H7 (cell line): ENCODE measurements at regions not wholly inside any gene's neighbourhood (a gene's known extent, or its start where the extent isn't known, plus 50 kb on each side); places are given as distances from the start of the nearest gene placed in this dataset.

ENCODE experiments used
- DNase-seq: peaks from one replicate; pipeline ENCODE4 v3.0.0; 2012
- H3K27me3 ChIP-seq: 2 replicates; pipeline ENCODE4 v1.6.0; 2011; ENCODE audit warnings: mild to moderate bottlenecking, low read length; ENCODE audit not compliant: control insufficient read depth, insufficient read depth
- H3K36me3 ChIP-seq: replicated peaks from 2 replicates; pipeline ENCODE4 v1.5.1; 2011; ENCODE audit warnings: low read length; ENCODE audit not compliant: control insufficient read depth, insufficient read depth
- H3K4me3 ChIP-seq: 2 replicates; pipeline ENCODE4 v1.5.1; 2011; ENCODE audit warnings: low read depth, mild to moderate bottlenecking, control low read depth, low read length, moderate library complexity; ENCODE audit not compliant: insufficient read depth

DNA sequence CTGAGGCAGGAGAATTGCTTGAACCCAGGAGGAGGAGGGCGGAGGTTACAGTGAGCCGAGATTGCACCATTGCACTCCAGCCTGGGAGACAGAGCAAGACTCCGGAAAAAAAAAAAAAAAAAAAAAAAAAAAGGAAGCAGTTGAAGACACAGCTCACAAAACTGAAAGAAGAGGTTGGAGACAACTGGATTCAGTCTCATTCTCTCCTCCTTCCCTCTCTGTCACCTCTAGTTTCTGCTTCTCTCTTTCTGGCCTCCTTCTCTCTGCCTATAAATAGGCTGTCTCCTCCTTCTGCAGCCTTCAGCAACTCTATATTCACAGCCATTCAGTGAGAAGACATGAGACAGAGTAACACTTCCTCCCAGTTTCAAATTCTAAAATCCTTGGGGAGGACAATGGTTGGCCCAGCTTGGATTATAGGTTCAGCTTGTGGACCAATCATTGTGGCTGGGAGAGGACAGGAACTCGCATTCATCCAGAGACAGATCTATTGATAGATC lies 125.6 kb upstream of the HABP2 start:
- no peak for DNase-seq
- Histone ChIP-seq H3K27me3 (no peaks in the 10 kb centered on the region), H3K36me3 (no peaks in the 10 kb centered on the region), H3K4me3 (no peak overlapping the region)

DNA sequence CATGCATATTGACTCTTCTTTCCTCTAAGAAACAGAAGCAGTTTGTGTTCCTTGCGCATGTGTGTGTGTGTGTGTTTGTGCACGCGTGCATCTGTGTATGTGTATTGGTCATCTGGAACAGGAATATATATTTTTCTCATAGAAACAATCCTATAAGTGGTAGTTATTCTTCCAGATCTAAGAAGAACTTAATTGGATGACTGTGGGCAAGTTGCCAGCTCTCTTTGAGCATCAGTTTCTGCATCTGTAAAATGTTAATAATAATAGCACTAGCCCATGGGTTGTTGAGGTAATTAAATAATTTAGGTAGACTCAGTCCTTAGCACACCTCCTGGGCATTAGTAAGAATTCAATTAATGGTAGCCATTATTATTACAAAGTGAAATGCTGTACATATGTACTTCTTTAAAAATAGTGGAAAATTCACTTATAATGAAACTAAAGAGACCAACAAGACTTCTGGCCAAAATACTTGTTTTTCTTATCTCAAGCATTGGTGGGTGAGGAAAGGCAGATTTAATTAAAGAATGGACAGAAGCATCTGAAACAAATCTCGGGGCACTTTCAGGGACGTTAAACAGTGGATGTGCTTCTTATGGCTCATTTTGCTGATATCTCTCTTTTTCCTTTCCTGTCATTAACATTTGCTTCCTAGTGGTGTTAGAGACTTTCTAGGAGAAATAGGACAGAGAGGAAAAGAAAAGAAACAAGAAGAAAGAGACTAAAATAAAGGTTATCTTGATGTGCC lies 124.9 kb upstream of the HABP2 start:
- Histone ChIP-seq H3K36me3 (no peaks in the 10 kb centered on the region), H3K4me3 (no peak overlapping the region), H3K27me3 (no peaks in the 10 kb centered on the region)
- DNase-seq, result no peak

DNA sequence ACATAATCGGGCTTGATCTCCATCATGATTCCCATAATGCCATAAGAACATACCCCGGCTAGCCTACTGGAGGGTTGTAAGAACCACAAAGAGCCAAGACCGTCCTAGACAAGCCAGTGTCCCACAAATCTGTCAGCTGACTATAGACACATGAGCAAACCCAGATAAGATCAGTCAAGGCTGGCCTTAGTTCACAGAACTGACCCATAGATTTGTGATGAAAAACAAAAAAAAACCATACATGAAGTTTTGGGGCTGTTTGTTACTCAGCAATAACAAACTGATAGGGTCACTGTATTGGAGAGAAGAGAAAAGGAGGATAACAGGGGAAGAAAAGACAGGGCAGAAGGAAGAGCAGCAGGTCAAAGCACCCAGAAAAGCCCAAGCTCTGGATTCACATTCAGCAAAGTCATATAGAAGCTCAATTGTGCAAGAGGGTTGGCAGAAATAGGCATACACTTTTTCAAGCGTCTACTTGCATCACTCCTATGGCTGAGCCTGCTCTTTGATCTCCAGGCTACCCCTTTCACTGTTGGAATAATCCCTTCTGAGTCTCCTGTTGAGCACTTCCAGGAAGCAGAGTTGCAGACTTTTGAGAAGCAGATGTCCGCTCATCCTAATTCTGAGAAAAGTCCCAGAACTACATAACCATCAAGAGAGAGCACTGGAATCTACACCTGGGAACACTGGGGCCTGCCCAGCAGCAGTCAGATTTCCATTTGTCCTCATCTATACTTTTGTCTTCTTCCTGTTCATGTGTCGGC lies 122.0 kb upstream of the HABP2 start:
- H3K36me3 ChIP-seq, result no peaks in the 10 kb centered on the region
- H3K4me3 ChIP-seq, result no peak overlapping the region
- H3K27me3 ChIP-seq, result no peaks in the 10 kb centered on the region
- no peak for DNase-seq

DNA sequence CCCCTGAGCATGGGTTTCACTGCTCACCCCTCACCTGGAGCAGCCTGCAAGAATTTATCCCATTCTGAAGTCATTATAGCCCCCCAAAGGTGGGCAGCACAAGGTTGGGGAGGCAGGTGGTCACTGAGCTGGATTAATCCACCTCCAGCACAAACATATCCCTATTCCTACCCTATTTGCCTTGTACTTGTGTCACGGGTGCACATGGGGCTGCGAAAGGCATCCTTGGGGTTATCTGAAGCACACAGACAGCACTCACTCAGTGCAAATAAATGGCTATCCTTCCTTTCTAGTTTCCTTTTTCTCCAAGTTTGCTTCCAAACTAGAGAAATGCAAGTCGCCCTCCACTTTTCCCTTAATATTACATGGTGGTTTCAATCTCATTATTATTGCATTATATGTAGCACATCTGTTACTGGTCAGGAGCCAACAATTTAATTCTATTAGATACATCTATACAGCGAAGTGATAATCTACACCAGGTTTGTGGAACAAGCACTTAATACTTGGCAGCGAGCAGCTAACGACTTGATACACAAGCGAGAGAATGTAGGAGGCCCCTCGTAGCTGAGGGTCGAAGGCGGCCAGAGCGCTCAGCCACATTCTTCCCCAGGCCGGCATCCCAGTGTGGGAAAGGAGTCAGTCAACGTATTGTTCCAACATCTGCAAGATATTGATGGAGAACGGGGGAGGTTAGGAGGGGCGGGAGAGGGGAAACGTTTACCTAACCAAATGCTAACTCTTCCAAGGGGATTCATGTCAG lies 121.3 kb upstream of the HABP2 start:
- no peak for DNase-seq
- no peaks in the 10 kb centered on the region for H3K27me3 ChIP-seq
- H3K36me3 ChIP-seq, result no peaks in the 10 kb centered on the region
- H3K4me3 ChIP-seq, result no peak overlapping the region

DNA sequence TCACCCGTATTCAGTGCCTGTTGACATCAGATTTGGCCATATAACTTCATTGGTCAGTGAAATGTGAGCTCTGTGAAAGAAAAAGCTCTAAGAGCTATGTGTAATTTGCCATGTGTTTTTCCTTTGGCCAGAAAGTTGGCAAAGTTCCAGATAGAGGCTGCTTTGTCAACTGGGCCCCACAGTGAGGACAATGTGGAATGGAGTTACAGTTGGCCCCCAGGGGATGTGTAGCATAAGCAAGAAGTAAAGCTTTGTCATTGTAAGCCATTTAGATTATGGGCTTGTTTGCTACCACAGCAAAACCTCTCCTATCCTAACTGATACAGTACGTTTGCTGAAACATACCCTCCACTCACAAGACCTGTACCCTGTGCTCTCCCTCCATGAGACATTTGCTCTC lies 119.1 kb upstream of the HABP2 start:
- DNase-seq, result no peak
- no peaks in the 10 kb centered on the region for H3K27me3 ChIP-seq
- H3K4me3 ChIP-seq, result no peak overlapping the region
- H3K36me3 ChIP-seq, result no peaks in the 10 kb centered on the region

DNA sequence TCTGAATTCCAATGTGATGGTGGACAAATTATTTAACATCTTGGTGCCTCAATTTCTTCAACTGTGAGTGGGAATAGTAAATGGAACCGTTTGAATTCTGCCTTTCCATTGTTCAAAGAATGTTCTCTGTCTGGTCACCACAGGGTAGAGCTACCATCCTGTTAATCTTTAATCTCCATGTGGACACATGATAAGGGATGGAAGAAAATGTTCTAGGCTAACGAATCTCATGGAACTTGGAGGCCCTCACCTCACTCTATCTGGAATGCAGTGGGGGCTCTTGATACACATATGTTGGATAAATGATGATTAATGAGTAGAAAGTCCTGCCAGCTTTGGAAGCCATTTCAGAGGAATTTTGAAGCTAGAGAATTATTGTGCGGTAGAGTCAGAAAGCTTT lies 118.5 kb upstream of the HABP2 start:
- Histone ChIP-seq H3K27me3 (no peaks in the 10 kb centered on the region), H3K4me3 (no peak overlapping the region), H3K36me3 (no peaks in the 10 kb centered on the region)
- no peak for DNase-seq

DNA sequence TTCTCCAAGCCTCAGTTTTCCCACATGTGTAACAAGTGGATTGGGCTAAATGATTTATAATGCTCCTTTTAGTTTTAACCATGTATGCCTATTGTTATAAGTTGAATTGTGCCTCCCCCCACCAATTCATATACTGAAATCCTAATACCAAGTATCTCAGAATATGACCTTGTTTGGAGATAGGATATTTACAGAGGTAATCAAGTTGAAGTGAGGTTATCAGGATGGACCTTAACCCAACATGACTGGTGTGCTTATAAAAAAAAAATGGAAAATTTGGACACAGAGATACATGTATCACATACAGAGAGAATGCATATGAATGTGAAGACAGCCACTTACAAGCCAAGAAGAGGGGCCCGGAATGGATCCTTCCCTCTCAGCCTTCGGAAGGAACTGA lies 117.9 kb upstream of the HABP2 start:
- no peak overlapping the region for H3K4me3 ChIP-seq
- H3K36me3 ChIP-seq, result no peaks in the 10 kb centered on the region
- no peaks in the 10 kb centered on the region for H3K27me3 ChIP-seq
- DNase-seq, result no peak

DNA sequence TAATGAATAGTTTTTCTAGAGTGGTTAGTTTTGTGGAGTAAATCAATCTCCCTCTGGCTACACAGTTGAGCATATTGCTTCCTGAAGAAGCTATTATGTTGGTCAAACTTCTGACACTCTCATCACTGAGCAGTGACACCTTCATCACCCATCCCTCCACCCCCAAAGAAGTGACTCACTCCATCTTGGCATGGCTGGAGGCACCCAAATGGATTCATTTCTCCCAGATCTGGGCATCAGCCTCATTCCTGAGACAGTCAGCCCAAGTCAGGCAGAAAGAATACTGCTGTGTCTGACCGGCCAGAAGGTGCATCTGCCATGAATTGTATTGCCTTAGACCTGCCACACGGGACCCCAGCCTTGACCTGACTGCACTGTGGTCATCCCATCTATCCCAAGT lies 117.0 kb upstream of the HABP2 start:
- Histone ChIP-seq H3K4me3 (no peak overlapping the region), H3K36me3 (no peaks in the 10 kb centered on the region), H3K27me3 (no peaks in the 10 kb centered on the region)
- no peak for DNase-seq

DNA sequence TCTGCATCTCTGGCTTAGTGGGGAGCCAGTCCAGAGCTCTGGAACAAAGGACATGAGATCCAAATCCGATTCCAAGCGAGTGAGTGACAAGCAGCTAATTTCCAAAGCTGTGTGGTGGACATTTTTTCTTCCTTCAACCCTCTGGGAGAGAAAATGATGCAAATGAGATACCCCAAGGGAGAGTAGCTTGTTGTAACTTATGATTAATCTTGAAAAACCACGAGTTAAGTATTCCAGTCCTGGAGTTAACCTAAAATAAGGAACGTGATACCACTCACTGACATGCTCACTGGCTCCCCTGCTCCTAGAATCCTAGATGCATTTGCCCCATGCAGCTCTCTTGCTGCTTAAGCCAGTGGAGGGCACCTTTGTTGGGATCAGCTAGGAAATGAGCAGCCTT lies 116.0 kb upstream of the HABP2 start:
- no peak overlapping the region for H3K4me3 ChIP-seq
- no peaks in the 10 kb centered on the region for H3K36me3 ChIP-seq
- no peak for DNase-seq
- H3K27me3 ChIP-seq, result no peaks in the 10 kb centered on the region

DNA sequence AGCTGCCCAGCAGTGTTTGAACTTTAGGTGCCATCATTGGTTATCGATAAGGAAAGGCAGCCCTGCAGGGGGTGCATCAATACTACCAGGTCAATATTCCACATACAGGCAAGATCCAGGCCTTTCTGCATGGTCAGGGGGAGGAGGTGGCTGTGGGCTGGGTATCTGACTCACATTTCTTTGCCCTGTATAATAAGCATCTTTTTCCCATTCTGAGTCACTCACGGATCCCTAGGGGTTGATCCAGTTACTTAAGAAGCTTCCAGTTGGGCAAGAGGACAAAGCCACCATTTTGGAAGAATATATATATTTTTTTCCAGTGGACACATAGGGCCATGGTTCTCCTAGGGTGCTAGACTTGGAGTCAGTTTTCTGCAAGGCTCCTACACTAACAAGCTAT lies 114.2 kb upstream of the HABP2 start:
- Histone ChIP-seq H3K4me3 (no peak overlapping the region), H3K36me3 (no peaks in the 10 kb centered on the region), H3K27me3 (no peaks in the 10 kb centered on the region)
- DNase-seq, result no peak

DNA sequence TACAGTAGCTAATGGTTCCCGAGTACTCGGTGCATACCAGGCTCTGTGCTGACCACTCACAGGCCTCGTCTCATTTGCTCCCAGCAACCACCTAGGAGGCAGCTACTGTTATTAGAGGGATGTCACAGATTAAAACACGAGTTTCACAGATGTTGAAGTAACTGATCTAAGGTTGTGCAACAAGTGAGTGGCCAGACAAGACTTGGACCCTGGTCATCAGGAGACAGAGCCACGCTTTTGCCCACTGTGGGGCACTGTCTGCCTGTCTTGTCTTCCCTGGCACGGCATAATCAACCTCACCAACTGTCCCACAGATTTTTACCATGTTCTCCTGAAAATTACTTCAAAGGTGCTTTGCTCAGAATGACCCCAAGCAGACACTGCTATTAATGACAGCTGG lies 111.6 kb upstream of the HABP2 start:
- Histone ChIP-seq H3K27me3 (no peaks in the 10 kb centered on the region), H3K4me3 (no peak overlapping the region), H3K36me3 (no peaks in the 10 kb centered on the region)
- no peak for DNase-seq

DNA sequence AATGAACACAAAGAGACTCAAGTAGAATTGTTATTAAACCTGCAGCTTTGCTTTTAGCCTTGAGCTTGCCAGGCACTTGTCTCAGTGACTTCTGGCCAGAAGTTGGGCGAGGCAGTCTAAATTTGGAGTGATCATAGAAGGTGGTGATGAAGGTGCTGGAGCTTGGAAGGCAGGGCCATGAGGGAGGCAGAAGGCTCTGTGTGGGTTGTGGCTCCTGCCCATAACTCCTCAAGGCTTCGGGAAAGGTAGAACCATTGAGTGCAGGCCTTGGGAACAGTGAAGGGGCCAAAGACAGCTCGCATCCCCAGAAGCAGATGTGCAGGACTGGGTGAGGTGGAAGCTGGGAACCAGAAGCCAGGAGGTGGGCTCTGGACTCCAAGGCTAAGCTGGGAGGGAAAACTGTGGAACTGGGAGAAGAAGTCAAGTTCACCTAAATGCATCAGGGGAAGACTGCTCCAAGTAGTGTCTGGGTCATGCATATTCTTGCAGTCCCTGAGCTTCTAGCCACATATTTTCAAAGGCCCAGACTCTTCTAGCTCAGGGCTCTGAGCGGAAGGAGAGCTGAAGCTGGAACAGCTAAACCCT lies 111.1 kb upstream of the HABP2 start:
- no peak for DNase-seq
- Histone ChIP-seq H3K4me3 (no peak overlapping the region), H3K27me3 (no peaks in the 10 kb centered on the region), H3K36me3 (no peaks in the 10 kb centered on the region)

DNA sequence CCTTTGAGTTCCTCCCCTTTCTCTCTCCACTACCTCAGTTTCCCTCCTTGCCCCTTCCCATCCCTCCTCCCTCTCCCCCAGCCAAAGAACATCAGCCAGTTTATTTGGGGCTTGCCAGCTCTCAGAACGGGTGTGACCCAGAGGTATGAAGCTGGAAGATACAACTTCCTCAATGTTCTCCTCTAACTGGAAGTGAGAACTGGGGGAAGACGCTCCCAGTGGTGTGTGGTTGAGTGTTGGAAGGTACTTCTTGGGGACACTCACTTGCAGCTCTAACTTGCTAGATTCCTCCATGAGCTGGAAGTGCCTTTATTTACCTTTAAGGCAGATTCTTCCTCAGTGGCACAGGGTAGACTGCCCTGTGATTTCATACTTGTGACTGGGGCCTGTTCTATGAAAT lies 110.5 kb upstream of the HABP2 start:
- Histone ChIP-seq H3K4me3 (no peak overlapping the region), H3K27me3 (no peaks in the 10 kb centered on the region), H3K36me3 (no peaks in the 10 kb centered on the region)
- no peak for DNase-seq

DNA sequence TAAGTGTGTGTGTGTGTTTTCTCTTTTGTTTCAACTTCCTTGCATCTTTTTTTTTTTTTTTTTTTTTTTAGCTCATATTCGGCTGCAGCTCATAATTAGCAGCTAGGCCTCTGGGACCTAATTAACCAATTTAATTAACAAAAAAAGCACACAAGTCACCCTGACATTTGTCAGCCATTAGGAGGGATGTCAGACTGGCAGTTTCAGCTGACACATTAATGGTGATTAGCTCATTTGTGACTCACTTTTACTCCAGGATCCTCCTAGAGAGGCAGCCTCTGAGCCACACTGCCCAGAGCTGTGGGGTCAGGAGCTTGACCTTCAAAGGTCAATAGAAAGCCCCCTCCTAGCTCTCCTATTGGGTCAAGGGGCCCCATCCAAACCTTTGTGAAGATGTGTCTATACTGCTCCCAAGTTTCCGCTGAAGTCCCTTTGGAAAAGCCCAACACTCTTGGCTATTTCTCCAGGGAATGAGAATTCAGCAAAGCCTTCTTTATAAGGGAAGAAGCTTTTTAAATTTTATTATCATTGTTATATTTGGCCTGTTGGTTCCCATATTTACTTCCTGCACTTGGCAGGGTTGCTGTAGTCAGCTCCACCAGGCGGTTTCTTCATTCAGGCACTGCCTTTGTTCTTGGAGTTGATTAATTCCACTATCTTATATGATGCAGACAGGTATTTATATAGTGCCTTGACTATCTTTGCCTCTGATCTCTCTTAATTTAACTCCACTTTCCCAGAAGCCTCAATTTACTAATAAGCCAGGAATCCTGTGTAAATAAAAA lies 109.5 kb upstream of the HABP2 start:
- H3K27me3 ChIP-seq, result no peaks in the 10 kb centered on the region
- no peak for DNase-seq
- H3K4me3 ChIP-seq, result no peak overlapping the region
- H3K36me3 ChIP-seq, result no peaks in the 10 kb centered on the region
